ENCODE measurements at regions not wholly inside any gene's neighbourhood (a gene's known extent, or its start where the extent isn't known, plus 50 kb on each side); places are given as distances from the start of the nearest gene placed in this dataset.
"Not testable (repeated sequence)": the region's sequence is repeated elsewhere in the genome, so short reads cannot be mapped to it uniquely, and the experiment has no call there.

GRCh38 chr1:2851918-2852317, 50.4 kb upstream of the TTC34 start:
- H3K4me2 ChIP-seq; ATAC-seq; H3K27ac ChIP-seq; FAIRE-seq; H3K4me1 ChIP-seq; CTCF ChIA-PET; H3K4me3 ChIP-seq; H3K9me3 ChIP-seq; POLR2A ChIA-PET; DNase-seq (ENCODE audit: low read depth in 1 of 2, low spot score in 1 of 2): not testable (repeated sequence)
- 2% methylated on average over 7 of the region's 12 CpGs for WGBS (ENCODE audit: missing lambda C conversion rate)

- H3K4me3 ChIP-seq: no peak overlapping the region
- FAIRE-seq: no peak
- no peak for ATAC-seq
- ChIA-PET POLR2A (no interaction called here), CTCF (no interaction called here)
- no peak overlapping the region for H3K27ac ChIP-seq
- H3K9me3 ChIP-seq: no peaks in the 10 kb centered on the region
- no peak overlapping the region for H3K4me2 ChIP-seq
- DNase-seq (ENCODE audit: low read depth in 1 of 2, low spot score in 1 of 2): no peak
- 8% methylated on average over 6 of the region's 9 CpGs for WGBS (ENCODE audit: missing lambda C conversion rate)
- H3K4me1 ChIP-seq: no peaks in the 10 kb centered on the region
- TF ChIP-seq RAD21 (conservative IDR thresholded peaks at IDR 0.05 in 1 of 2, IDR thresholded peaks at IDR 0.05 in 1 of 2) (no peak), FOXS1 (CRISPR knock-in tag; IDR thresholded peaks at IDR 0.05) (no peak), E2F6 (IDR thresholded peaks at IDR 0.05; ENCODE audit: borderline replicate concordance, low read depth) (no peak), POLR2AphosphoS2 (conservative IDR thresholded peaks at IDR 0.05; ENCODE audit: low read length) (no peak), ZNF302 (CRISPR knock-in tag; IDR thresholded peaks at IDR 0.05) (no peak)
Observed at GRCh38 chr1:2853711-2854110, 52.2 kb upstream of the TTC34 start.

GRCh38 chr1:2854151-2854550, 52.7 kb upstream of the TTC34 start:
- 38% methylated on average over 11 of the region's 13 CpGs for WGBS (ENCODE audit: missing lambda C conversion rate)
- no peak for TF ChIP-seq FOSL2 (IDR thresholded peaks at IDR 0.05)
- TF ChIP-seq FOSL2 (CRISPR knock-in tag; IDR thresholded peaks at IDR 0.05): no peak
- no peak for TF ChIP-seq HDAC2 (IDR thresholded peaks at IDR 0.05)
- no peak for TF ChIP-seq RNF2 (IDR thresholded peaks at IDR 0.05; ENCODE audit: borderline replicate concordance, low read depth)
- TF ChIP-seq CEBPB (IDR thresholded peaks at IDR 0.05): no peak
- no peak for TF ChIP-seq NPAS2 (CRISPR knock-in tag; IDR thresholded peaks at IDR 0.05; ENCODE audit: borderline replicate concordance)
- TF ChIP-seq FOSB (CRISPR knock-in tag; IDR thresholded peaks at IDR 0.05): no peak
- no peak for TF ChIP-seq ATOH8 (CRISPR knock-in tag; IDR thresholded peaks at IDR 0.05; ENCODE audit: low read depth)
- no peak for TF ChIP-seq SMC3 (IDR thresholded peaks at IDR 0.05)
- TF ChIP-seq CTCF (IDR thresholded peaks at IDR 0.05): no peak
- TF ChIP-seq EHF (CRISPR knock-in tag; IDR thresholded peaks at IDR 0.05): no peak
- TF ChIP-seq RFX5 (IDR thresholded peaks at IDR 0.05): no peak
- no peak for TF ChIP-seq USF2 (IDR thresholded peaks at IDR 0.05)
- TF ChIP-seq ELK1 (IDR thresholded peaks at IDR 0.05; ENCODE audit: low read depth, low read length): no peak
- TF ChIP-seq PBX3 (IDR thresholded peaks at IDR 0.05): no peak
- TF ChIP-seq MAX (IDR thresholded peaks at IDR 0.05): no peak
- no peak overlapping the region for H3K27ac ChIP-seq
- no peak overlapping the region for H3K4me2 ChIP-seq
- no peak for DNase-seq (ENCODE audit: low read depth in 1 of 2, low spot score in 1 of 2)
- no peaks in the 10 kb centered on the region for H3K4me1 ChIP-seq
- ChIA-PET POLR2A (no interaction called here), CTCF (interaction anchor here (0.6 kb wide), 1 partner anchor 697 kb away, joined by 5 read pairs; no protein-coding TSS in a partner anchor)
- no peaks in the 10 kb centered on the region for H3K9me3 ChIP-seq
- no peak for ATAC-seq
- no peak for FAIRE-seq
- H3K4me3 ChIP-seq: no peak overlapping the region

Measured in A549 (cell line).